ENCODE measurements at regions not wholly inside any gene's neighbourhood (a gene's known extent, or its start where the extent isn't known, plus 50 kb on each side); places are given as distances from the start of the nearest gene placed in this dataset.

DNA sequence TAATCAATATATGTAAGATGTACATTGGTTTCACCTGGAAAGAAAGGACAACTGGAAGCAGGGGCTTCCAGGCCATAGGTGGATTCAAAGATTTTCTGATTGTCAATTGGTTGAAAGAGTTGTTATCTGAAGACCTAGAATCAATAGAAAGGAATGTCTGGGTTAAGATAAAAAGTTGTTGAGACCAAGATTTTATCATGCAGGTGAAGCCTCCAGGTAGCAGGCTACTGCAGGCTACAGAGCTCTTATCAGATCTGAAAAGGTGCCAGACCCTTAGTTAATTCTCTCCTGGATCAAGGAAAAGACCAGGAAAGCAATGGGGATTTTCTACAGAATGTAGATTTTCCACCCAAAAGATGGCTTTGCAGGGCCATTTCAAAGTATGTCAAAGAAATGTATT lies 487.2 kb downstream of the BTBD3 start:
- TF ChIP-seq CTCF (IDR thresholded peaks at IDR 0.05) (no peak), POLR2A (IDR thresholded peaks at IDR 0.05) (no peak)
